Upper lobe of right lung (tissue), 1 donor: ENCODE measurements at regions not wholly inside any gene's neighbourhood (a gene's known extent, or its start where the extent isn't known, plus 50 kb on each side); places are given as distances from the start of the nearest gene placed in this dataset.

Experiments used
- ATAC-seq: fragments of 200-7000 bp; cut with Tn5 transposase; one replicate; pipeline ENCODE4 v1.9.1; 2020; ENCODE audit warnings: mild to moderate bottlenecking, moderate library complexity
- DNase-seq: peaks from one replicate; pipeline ENCODE4 v3.0.0-alpha.2; 2020
- H3K27ac ChIP-seq: fragments of 200-600 bp; one replicate; pipeline ENCODE4 v1.8.0; 2022
- H3K27me3 ChIP-seq: fragments of 200-600 bp; one replicate; pipeline ENCODE4 v1.8.0; 2022; ENCODE audit warnings: mild to moderate bottlenecking
- H3K36me3 ChIP-seq: fragments of 200-600 bp; one replicate; pipeline ENCODE4 v1.8.0; 2022
- H3K4me1 ChIP-seq: fragments of 200-600 bp; one replicate; pipeline ENCODE4 v1.8.0; 2022
- H3K4me3 ChIP-seq: fragments of 200-600 bp; one replicate; pipeline ENCODE4 v1.8.0; 2022; ENCODE audit warnings: mild to moderate bottlenecking
- H3K9me3 ChIP-seq: fragments of 200-600 bp; one replicate; pipeline ENCODE4 v1.8.0; 2022
- CTCF ChIP-seq: fragments of 200-600 bp; IDR thresholded peaks from one replicate; pipeline ENCODE4 v1.8.0; 2022; ENCODE audit warnings: antibody characterized with exemption
- intact Hi-C: fragments of 100-400 bp; cut with DNase I; formaldehyde crosslinking; loops from one replicate; pipeline ENCODE4 v1.11.0; 2022
- donor health status: DM: no; HTN: yes; CAD: no; lungs with severe emphysema.

- TF ChIP-seq CTCF = no peak
- DNase-seq (no peak), ATAC-seq (no peak)
- no peaks in the 10 kb centered on the region for H3K27me3 ChIP-seq
- no peak overlapping the region for H3K4me3 ChIP-seq
- H3K4me1 ChIP-seq = no peaks in the 10 kb centered on the region
- intact Hi-C loops = no loop called here
- H3K36me3 ChIP-seq = no peaks in the 10 kb centered on the region
- no peak overlapping the region for H3K27ac ChIP-seq
- H3K9me3 ChIP-seq = no peaks in the 10 kb centered on the region
Observed at GRCh38 chr3:117277816-117278215, 568.2 kb downstream of the TUSC7 start.

- DNase-seq = no peak
- no peak for TF ChIP-seq CTCF
- intact Hi-C loops = no loop called here
- Histone ChIP-seq H3K4me3 (no peak overlapping the region), H3K4me1 (no peaks in the 10 kb centered on the region), H3K27ac (no peak overlapping the region), H3K27me3 (no peaks in the 10 kb centered on the region), H3K9me3 (no peaks in the 10 kb centered on the region), H3K36me3 (no peaks in the 10 kb centered on the region)
- peak; percentile 73 for ATAC-seq
Observed at GRCh38 chr3:117278424-117279190, 569.0 kb downstream of the TUSC7 start.

- H3K36me3 ChIP-seq = no peaks in the 10 kb centered on the region
- ATAC-seq (no peak), DNase-seq (no peak)
- H3K27ac ChIP-seq = no peak overlapping the region
- no peaks in the 10 kb centered on the region for H3K4me1 ChIP-seq
- no peak for TF ChIP-seq CTCF
- intact Hi-C loops = no loop called here
- H3K4me3 ChIP-seq = no peak overlapping the region
- H3K27me3 ChIP-seq = no peaks in the 10 kb centered on the region
- no peaks in the 10 kb centered on the region for H3K9me3 ChIP-seq
Observed at GRCh38 chr3:117281371-117281770, 571.8 kb downstream of the TUSC7 start.

GRCh38 chr3:117282566-117282965 is 573.0 kb downstream of the TUSC7 start:
- DNase-seq (no peak), ATAC-seq (no peak)
- Histone ChIP-seq H3K27me3 (no peaks in the 10 kb centered on the region), H3K4me1 (no peaks in the 10 kb centered on the region), H3K9me3 (no peaks in the 10 kb centered on the region), H3K4me3 (no peak overlapping the region), H3K27ac (no peak overlapping the region), H3K36me3 (no peaks in the 10 kb centered on the region)
- intact Hi-C loops = no loop called here
- no peak for TF ChIP-seq CTCF

- ATAC-seq = no peak
- Histone ChIP-seq H3K4me3 (no peak overlapping the region), H3K27me3 (no peaks in the 10 kb centered on the region), H3K9me3 (no peaks in the 10 kb centered on the region), H3K4me1 (no peaks in the 10 kb centered on the region), H3K27ac (no peak overlapping the region), H3K36me3 (no peaks in the 10 kb centered on the region)
- no peak for TF ChIP-seq CTCF
- intact Hi-C loops = no loop called here
- no peak for DNase-seq
Observed at GRCh38 chr3:117285737-117286136, 576.2 kb downstream of the TUSC7 start.

- H3K27me3 ChIP-seq = no peaks in the 10 kb centered on the region
- H3K9me3 ChIP-seq = no peaks in the 10 kb centered on the region
- H3K4me1 ChIP-seq = no peaks in the 10 kb centered on the region
- ATAC-seq = no peak
- intact Hi-C loops = no loop called here
- DNase-seq = no peak
- H3K27ac ChIP-seq = no peak overlapping the region
- H3K36me3 ChIP-seq = no peaks in the 10 kb centered on the region
- H3K4me3 ChIP-seq = no peak overlapping the region
- no peak for TF ChIP-seq CTCF
Observed at GRCh38 chr3:117286488-117286887, 576.9 kb downstream of the TUSC7 start.
